Retinal pigment epithelial cell (primary cell): ENCODE measurements at regions not wholly inside any gene's neighbourhood (a gene's known extent, or its start where the extent isn't known, plus 50 kb on each side); places are given as distances from the start of the nearest gene placed in this dataset.

Experiments used
- DNase-seq: peaks from one replicate; pipeline ENCODE4 v3.0.0-alpha.2; 2010; ENCODE audit warnings: low read depth
- H3K4me3 ChIP-seq: 2 replicates; pipeline ENCODE4 v1.5.1; 2011; ENCODE audit warnings: mild to moderate bottlenecking, low read length, control low read depth, moderate library complexity
- CTCF ChIP-seq: conservative IDR thresholded peaks from 2 replicates; pipeline ENCODE4 v1.5.1; 2011; ENCODE audit warnings: low read depth, low read length, control low read depth, inconsistent platforms

- no peak for DNase-seq
- TF ChIP-seq CTCF, result no peak
- H3K4me3 ChIP-seq, result no peak overlapping the region
These were observed 313.7 kb upstream of the IRX4 start for GRCh38 chr5:2196416-2196815.

- no peak for DNase-seq
- H3K4me3 ChIP-seq, result no peak overlapping the region
- no peak for TF ChIP-seq CTCF
These were observed 312.2 kb upstream of the IRX4 start for GRCh38 chr5:2194949-2195348.

- no peak for DNase-seq
These were observed 311.5 kb upstream of the IRX4 start for GRCh38 chr5:2194236-2194555.

GRCh38 chr5:2193542-2194235 is 311.0 kb upstream of the IRX4 start:
- no peak for DNase-seq
- no peak overlapping the region for H3K4me3 ChIP-seq
- no peak for TF ChIP-seq CTCF

More at GRCh38 chr5:2194236-2194555, 311.5 kb upstream of the IRX4 start:
- TF ChIP-seq CTCF, result no peak
- H3K4me3 ChIP-seq, result no peak overlapping the region

GRCh38 chr5:2193142-2193541 is 310.4 kb upstream of the IRX4 start:
- DNase-seq, result no peak
- H3K4me3 ChIP-seq, result no peak overlapping the region
- TF ChIP-seq CTCF, result no peak

GRCh38 chr5:2192496-2192895 is 309.8 kb upstream of the IRX4 start:
- no peak for TF ChIP-seq CTCF
- DNase-seq, result no peak
- no peak overlapping the region for H3K4me3 ChIP-seq

- no peak overlapping the region for H3K4me3 ChIP-seq
- no peak for TF ChIP-seq CTCF
- DNase-seq, result no peak
These were observed 309.2 kb upstream of the IRX4 start for GRCh38 chr5:2191972-2192371.
